T-cell (primary cell): ENCODE measurements at regions not wholly inside any gene's neighbourhood (a gene's known extent, or its start where the extent isn't known, plus 50 kb on each side); places are given as distances from the start of the nearest gene placed in this dataset.

Experiments used
- ATAC-seq, 4 experiments: fragments of 200-7000 bp in 3 of 4; fragments of 150-1000 bp in 1 of 4; cut with Tn5 transposase; replicated peaks in 1 of 4; 1 replicate in 3 of 4; 2 replicates in 1 of 4; pipeline ENCODE4 v1.10.0; 2021; ENCODE audit warnings: moderate library complexity in 3 of 4, mild to moderate bottlenecking in 2 of 4, moderate number of reproducible peaks in 1 of 4
- CTCF ChIA-PET, 2 donors: fragments of 300-600 bp; sonication (Branson Sonifier 250); formaldehyde crosslinking; loops; one replicate each; lab custom pipeline; 2022; ENCODE audit warnings: antibody characterized with exemption in 2 of 2; lab: Charles Lee
- POLR2A ChIA-PET, 2 donors: fragments of 300-600 bp; sonication (Branson Sonifier 250); formaldehyde crosslinking; loops; one replicate each; lab custom pipeline; 2022; ENCODE audit warnings: antibody characterized with exemption in 2 of 2; lab: Charles Lee
- DNase-seq, 35 experiments: peaks; one replicate each; pipeline versions ENCODE4 v3.0.0 to v3.0.0-alpha.2; 2013 to 2023
- H3K27ac ChIP-seq: one replicate; pipeline ENCODE4 v1.5.1; 2013; ENCODE audit warnings: low read length
- H3K27me3 ChIP-seq, 2 experiments: replicated peaks in 1 of 2; 1 replicate in 1 of 2; 2 replicates in 1 of 2; pipeline versions ENCODE4 v1.6.1 to v1.7.0; 2013; ENCODE audit warnings: low read length in 1 of 2, mixed read lengths in 1 of 2; ENCODE audit not compliant: control insufficient read depth in 2 of 2, insufficient read depth in 2 of 2; ENCODE audit errors: extremely low read depth in 1 of 2
- H3K36me3 ChIP-seq, 2 donors: 1 replicate in 1 of 2; 2 replicates in 1 of 2; pipeline versions ENCODE4 v1.6.1 to v1.7.0; 2013; ENCODE audit warnings: low read length in 1 of 2; ENCODE audit not compliant: control insufficient read depth in 2 of 2, insufficient read depth in 1 of 2; ENCODE audit errors: extremely low read depth in 1 of 2
- H3K4me1 ChIP-seq, 2 experiments: 1 replicate in 1 of 2; 2 replicates in 1 of 2; pipeline versions ENCODE4 v1.6.1 to v1.7.0; 2013; ENCODE audit warnings: low read length in 2 of 2, mixed read lengths in 1 of 2; ENCODE audit not compliant: insufficient read depth in 2 of 2, control insufficient read depth in 1 of 2; ENCODE audit errors: extremely low read depth in 1 of 2
- H3K4me3 ChIP-seq, 2 donors: 1 replicate in 1 of 2; 2 replicates in 1 of 2; pipeline versions ENCODE4 v1.5.1 to v1.7.0; 2013; ENCODE audit warnings: mild to moderate bottlenecking in 2 of 2, low read length in 1 of 2, moderate library complexity in 1 of 2; ENCODE audit not compliant: control insufficient read depth in 1 of 2; ENCODE audit errors: extremely low read depth in 1 of 2
- H3K9me3 ChIP-seq: 2 replicates; pipeline ENCODE4 v1.7.0; 2013
- H3K27ac Mint-ChIP-seq, 2 donors: one replicate each; pipeline ENCODE4 v1.8.0; 2020 to 2021; ENCODE audit warnings: mild to moderate bottlenecking in 2 of 2, mixed read lengths in 2 of 2
- H3K27me3 Mint-ChIP-seq, 2 donors: one replicate each; pipeline ENCODE4 v1.8.0; 2021 to 2022; ENCODE audit warnings: mixed read lengths in 2 of 2
- H3K36me3 Mint-ChIP-seq: one replicate; pipeline ENCODE4 v1.8.0; 2021; ENCODE audit warnings: mixed read lengths
- H3K4me1 Mint-ChIP-seq, 3 donors: one replicate each; pipeline ENCODE4 v1.8.0; 2020 to 2022; ENCODE audit warnings: mixed read lengths in 3 of 3, mild to moderate bottlenecking in 1 of 3
- H3K4me3 Mint-ChIP-seq, 3 donors: one replicate each; pipeline ENCODE4 v1.8.0; 2020 to 2022; ENCODE audit warnings: mild to moderate bottlenecking in 3 of 3, mixed read lengths in 3 of 3, moderate library complexity in 3 of 3
- H3K9me3 Mint-ChIP-seq, 3 donors: one replicate each; pipeline ENCODE4 v1.8.0; 2020 to 2022; ENCODE audit warnings: mixed read lengths in 3 of 3
- WGBS: methylation state at CpG from one replicate; pipeline ENCODE4 v1.1.5; 2013; ENCODE audit warnings: missing lambda C conversion rate; ENCODE audit not compliant: insufficient coverage; 5-methylcytosine and 5-hydroxymethylcytosine counted together

GRCh38 chr5:2565147-2565546 is 186.3 kb downstream of the IRX2 start:
- Histone ChIP-seq H3K27me3 (peaks cover 0 to 4% of the 10 kb centered on the region in 2 experiments), H3K4me1 (no peaks in the 10 kb centered on the region), H3K27ac (no peak overlapping the region), H3K9me3 (no peaks in the 10 kb centered on the region), H3K4me3 (no peak overlapping the region), H3K36me3 (no peaks in the 10 kb centered on the region)
- WGBS: 95% methylated on average over 3 of the region's 6 CpGs
- H3K27me3 Mint-ChIP-seq: peaks cover 0 to 3% of the 10 kb centered on the region in 2 donors
- H3K4me1 Mint-ChIP-seq: no peaks in the 10 kb centered on the region
- DNase-seq (no peak), ATAC-seq (no peak)
- peaks cover 0 to 6% (median 0%) of the 10 kb centered on the region in 3 donors for H3K9me3 Mint-ChIP-seq
- H3K4me3 Mint-ChIP-seq: no peak overlapping the region
- ChIA-PET POLR2A (no interaction called here), CTCF (no interaction called here)
- no peak overlapping the region for H3K27ac Mint-ChIP-seq
- no peaks in the 10 kb centered on the region for H3K36me3 Mint-ChIP-seq

GRCh38 chr5:2563046-2563445 is 188.4 kb downstream of the IRX2 start:
- H3K27me3 ChIP-seq: peaks cover 0 to 7% of the 10 kb centered on the region in 2 experiments
- Mint-ChIP-seq H3K9me3 (peaks cover 0 to 6% (median 0%) of the 10 kb centered on the region in 3 donors), H3K27me3 (peaks cover 0 to 3% of the 10 kb centered on the region in 2 donors), H3K4me1 (no peaks in the 10 kb centered on the region), H3K27ac (no peak overlapping the region), H3K4me3 (no peak overlapping the region), H3K36me3 (no peaks in the 10 kb centered on the region)
- WGBS: 71% methylated on average over 4 of the region's 6 CpGs
- ChIA-PET POLR2A (no interaction called here), CTCF (no interaction called here)
- DNase-seq (no peak), ATAC-seq (no peak)
- no peak overlapping the region for H3K27ac ChIP-seq
- no peaks in the 10 kb centered on the region for H3K36me3 ChIP-seq
- no peak overlapping the region for H3K4me3 ChIP-seq
- H3K9me3 ChIP-seq: no peaks in the 10 kb centered on the region
- H3K4me1 ChIP-seq: no peaks in the 10 kb centered on the region

GRCh38 chr5:2562036-2562435 is 189.4 kb downstream of the IRX2 start:
- ATAC-seq (no peak), DNase-seq (no peak)
- H3K9me3 Mint-ChIP-seq: peaks cover 0 to 9% (median 0%) of the 10 kb centered on the region in 3 donors
- Histone ChIP-seq H3K4me3 (no peak overlapping the region), H3K27me3 (peaks cover 0 to 7% of the 10 kb centered on the region in 2 experiments), H3K9me3 (no peaks in the 10 kb centered on the region), H3K4me1 (no peaks in the 10 kb centered on the region), H3K27ac (no peak overlapping the region), H3K36me3 (no peaks in the 10 kb centered on the region)
- H3K27me3 Mint-ChIP-seq: peaks cover 0 to 3% of the 10 kb centered on the region in 2 donors
- ChIA-PET CTCF (no interaction called here), POLR2A (no interaction called here)
- H3K27ac Mint-ChIP-seq: no peak overlapping the region
- no peaks in the 10 kb centered on the region for H3K4me1 Mint-ChIP-seq
- WGBS: 100% methylated on average over 2 of the region's 13 CpGs
- H3K36me3 Mint-ChIP-seq: no peaks in the 10 kb centered on the region
- no peak overlapping the region for H3K4me3 Mint-ChIP-seq

- H3K36me3 ChIP-seq: no peaks in the 10 kb centered on the region
- no peak overlapping the region for H3K4me3 ChIP-seq
- Mint-ChIP-seq H3K27ac (no peak overlapping the region), H3K4me3 (no peak overlapping the region), H3K9me3 (peaks cover 0 to 13% (median 4%) of the 10 kb centered on the region in 3 donors), H3K27me3 (peaks cover 0 to 3% of the 10 kb centered on the region in 2 donors), H3K4me1 (no peaks in the 10 kb centered on the region), H3K36me3 (no peaks in the 10 kb centered on the region)
- WGBS: 90% methylated on average over 3 of the region's 5 CpGs
- no peaks in the 10 kb centered on the region for H3K9me3 ChIP-seq
- CTCF ChIA-PET: no interaction called here
- POLR2A ChIA-PET: no interaction called here
- peaks cover 0 to 12% of the 10 kb centered on the region in 2 experiments for H3K27me3 ChIP-seq
- DNase-seq: no peak
- H3K27ac ChIP-seq: no peak overlapping the region
- no peak for ATAC-seq
- no peaks in the 10 kb centered on the region for H3K4me1 ChIP-seq
These were observed 191.0 kb downstream of the IRX2 start for GRCh38 chr5:2560435-2560834.

GRCh38 chr5:2557435-2557834 is 194.0 kb downstream of the IRX2 start:
- H3K36me3 ChIP-seq: no peaks in the 10 kb centered on the region
- CTCF ChIA-PET: no interaction called here
- H3K27me3 Mint-ChIP-seq: no peaks in the 10 kb centered on the region
- H3K4me1 Mint-ChIP-seq: no peaks in the 10 kb centered on the region
- H3K36me3 Mint-ChIP-seq: no peaks in the 10 kb centered on the region
- H3K4me1 ChIP-seq: no peaks in the 10 kb centered on the region
- ATAC-seq (no peak), DNase-seq (no peak)
- H3K27me3 ChIP-seq: peaks cover 0 to 8% of the 10 kb centered on the region in 2 experiments
- no peak overlapping the region for H3K27ac Mint-ChIP-seq
- H3K4me3 ChIP-seq: no peak overlapping the region
- peaks cover 16 to 31% (median 17%) of the 10 kb centered on the region in 3 donors for H3K9me3 Mint-ChIP-seq
- 92% methylated on average over 9 of the region's 12 CpGs for WGBS
- POLR2A ChIA-PET: no interaction called here
- no peak overlapping the region for H3K4me3 Mint-ChIP-seq
- no peak overlapping the region for H3K27ac ChIP-seq
- H3K9me3 ChIP-seq: no peaks in the 10 kb centered on the region

- DNase-seq (no peak), ATAC-seq (no peak)
- ChIA-PET CTCF (no interaction called here), POLR2A (no interaction called here)
- Histone ChIP-seq H3K4me1 (no peaks in the 10 kb centered on the region), H3K27me3 (peaks cover 0 to 8% of the 10 kb centered on the region in 2 experiments), H3K4me3 (no peak overlapping the region), H3K36me3 (no peaks in the 10 kb centered on the region), H3K27ac (no peak overlapping the region), H3K9me3 (no peaks in the 10 kb centered on the region)
- Mint-ChIP-seq H3K36me3 (no peaks in the 10 kb centered on the region), H3K27ac (no peak overlapping the region), H3K9me3 (peaks cover 16 to 35% (median 17%) of the 10 kb centered on the region in 3 donors), H3K27me3 (no peaks in the 10 kb centered on the region), H3K4me1 (no peaks in the 10 kb centered on the region), H3K4me3 (no peak overlapping the region)
- WGBS: 93% methylated on average over 8 of the region's 10 CpGs
These were observed 195.0 kb downstream of the IRX2 start for GRCh38 chr5:2556375-2556966.
